Keratinocyte (primary cell): ENCODE measurements at regions not wholly inside any gene's neighbourhood (a gene's known extent, or its start where the extent isn't known, plus 50 kb on each side); places are given as distances from the start of the nearest gene placed in this dataset.

ENCODE experiments used
- DNase-seq: peaks from one replicate; pipeline ENCODE4 v3.0.0-alpha.2; 2011; ENCODE audit warnings: low read depth, missing footprints, low spot score
- FAIRE-seq: peaks from 2 replicates; lab custom pipeline; 2011; peaks lifted over from hg19 to GRCh38; lab: Jason Lieb, UNC
- H2AFZ ChIP-seq: 2 replicates; pipeline ENCODE4 v1.6.0; 2012; ENCODE audit warnings: low read length, control low read depth, inconsistent platforms; ENCODE audit not compliant: control insufficient read depth
- H3K27ac ChIP-seq: 2 replicates; pipeline ENCODE4 v1.5.1; 2011; ENCODE audit warnings: low read length; ENCODE audit not compliant: control insufficient read depth, insufficient read depth
- H3K27me3 ChIP-seq: 3 replicates; pipeline ENCODE4 v1.6.0; 2011; ENCODE audit warnings: low read length; ENCODE audit not compliant: control insufficient read depth, insufficient read depth; ENCODE audit errors: extremely low read depth
- H3K36me3 ChIP-seq, 2 experiments: 2 replicates in 1 of 2; 3 replicates in 1 of 2; pipeline ENCODE4 v1.5.1; 2011; ENCODE audit warnings: low read length in 2 of 2, mild to moderate bottlenecking in 1 of 2; ENCODE audit not compliant: control insufficient read depth in 2 of 2, insufficient read depth in 2 of 2; ENCODE audit errors: extremely low read depth in 1 of 2
- H3K4me1 ChIP-seq: 3 replicates; pipeline ENCODE4 v1.5.1; 2011; ENCODE audit warnings: low read length; ENCODE audit not compliant: control insufficient read depth, insufficient read depth; ENCODE audit errors: extremely low read depth
- H3K4me2 ChIP-seq: 3 replicates; pipeline ENCODE4 v1.6.0; 2011; ENCODE audit warnings: low read depth, low read length; ENCODE audit not compliant: control insufficient read depth, insufficient read depth; ENCODE audit errors: extremely low read depth
- H3K4me3 ChIP-seq, 3 experiments: fragments of 200-600 bp in 1 of 3; sonication (generic) in 1 of 3; 2 replicates in 2 of 3; 3 replicates in 1 of 3; pipeline ENCODE4 v1.5.1; 2011 to 2016; ENCODE audit warnings: low read length in 3 of 3, mild to moderate bottlenecking in 3 of 3, control low read depth in 2 of 3, inconsistent platforms in 1 of 3, low read depth in 1 of 3, mixed read lengths in 1 of 3, mixed run types in 1 of 3, moderate library complexity in 1 of 3; ENCODE audit not compliant: control insufficient read depth in 2 of 3, insufficient read depth in 2 of 3; ENCODE audit errors: extremely low read depth in 1 of 3
- H3K79me2 ChIP-seq: 2 replicates; pipeline ENCODE4 v1.6.0; 2012; ENCODE audit warnings: low read length; ENCODE audit not compliant: control insufficient read depth, insufficient read depth
- H3K9ac ChIP-seq: 3 replicates; pipeline ENCODE4 v1.6.0; 2011; ENCODE audit warnings: low read length; ENCODE audit not compliant: control insufficient read depth, insufficient read depth; ENCODE audit errors: extremely low read depth
- H3K9me1 ChIP-seq: 3 replicates; pipeline ENCODE4 v1.6.0; 2011; ENCODE audit warnings: low read length; ENCODE audit not compliant: control insufficient read depth, insufficient read depth; ENCODE audit errors: extremely low read depth
- H3K9me3 ChIP-seq: 2 replicates; pipeline ENCODE4 v1.5.1; 2012; ENCODE audit warnings: low read depth, low read length; ENCODE audit not compliant: control insufficient read depth
- H4K20me1 ChIP-seq: 3 replicates; pipeline ENCODE4 v1.6.0; 2011; ENCODE audit warnings: low read length; ENCODE audit not compliant: control insufficient read depth, insufficient read depth; ENCODE audit errors: extremely low read depth
- CTCF ChIP-seq, 3 experiments: IDR thresholded peaks in 1 of 3; conservative IDR thresholded peaks in 1 of 3; optimal IDR thresholded peaks in 1 of 3; 2 replicates in 2 of 3; 3 replicates in 1 of 3; pipeline versions ENCODE3 to v1.5.1; 2011; ENCODE audit warnings: low read length in 3 of 3, mild to moderate bottlenecking in 3 of 3, moderate library complexity in 2 of 3, control low read depth in 1 of 3, inconsistent platforms in 1 of 3; ENCODE audit not compliant: insufficient read depth in 2 of 3; ENCODE audit errors: extremely low read depth in 1 of 3
- EZH2 ChIP-seq: IDR thresholded peaks from one replicate; pipeline ENCODE4 v1.6.1; 2012; ENCODE audit warnings: inconsistent platforms, mild to moderate bottlenecking, low read length, moderate library complexity
- dilution Hi-C: fragments of 300-500 bp; cut with MboI; formaldehyde crosslinking; loops from one replicate; pipeline ENCODE4 v1.7.0; 2020; ENCODE audit warnings: low sequenced_read_pairs; ENCODE audit not compliant: extremely low pct_ligation_motif_present

- Histone ChIP-seq H3K27me3 (no peaks in the 10 kb centered on the region), H3K4me3 (no peak overlapping the region), H3K9me1 (no peaks in the 10 kb centered on the region), H3K27ac (no peak overlapping the region), H3K9me3 (no peaks in the 10 kb centered on the region), H3K36me3 (no peaks in the 10 kb centered on the region), H4K20me1 (no peaks in the 10 kb centered on the region), H3K4me2 (no peak overlapping the region), H2AFZ (no peak overlapping the region), H3K4me1 (no peaks in the 10 kb centered on the region), H3K79me2 (no peaks in the 10 kb centered on the region), H3K9ac (no peak overlapping the region)
- TF ChIP-seq EZH2 (no peak), CTCF (optimal IDR thresholded peaks at IDR 0.05 in 1 of 3, IDR thresholded peaks at IDR 0.05 in 1 of 3, conservative IDR thresholded peaks at IDR 0.05 in 1 of 3; ENCODE audit: extremely low read depth in 1 of 3, insufficient read depth in 2 of 3, low read length in 3 of 3) (no peak)
- DNase-seq, result no peak
- no peak for FAIRE-seq
- dilution Hi-C loops, result no loop called here
Measured at GRCh38 chr13:105956921-105957320, 578.5 kb downstream of the EFNB2 start.

GRCh38 chr13:105952973-105953290, 582.5 kb downstream of the EFNB2 start:
- DNase-seq (no peak), FAIRE-seq (no peak)
- H3K9ac ChIP-seq, result no peak overlapping the region
- no peak overlapping the region for H3K27ac ChIP-seq
- no peak overlapping the region for H2AFZ ChIP-seq
- no peaks in the 10 kb centered on the region for H4K20me1 ChIP-seq
- no peak overlapping the region for H3K4me3 ChIP-seq
- no peaks in the 10 kb centered on the region for H3K36me3 ChIP-seq
- H3K9me3 ChIP-seq, result no peaks in the 10 kb centered on the region
- no peak for TF ChIP-seq CTCF (optimal IDR thresholded peaks at IDR 0.05 in 1 of 3, IDR thresholded peaks at IDR 0.05 in 1 of 3, conservative IDR thresholded peaks at IDR 0.05 in 1 of 3; ENCODE audit: extremely low read depth in 1 of 3, insufficient read depth in 2 of 3, low read length in 3 of 3)
- TF ChIP-seq EZH2, result no peak
- no peaks in the 10 kb centered on the region for H3K9me1 ChIP-seq
- H3K27me3 ChIP-seq, result no peaks in the 10 kb centered on the region
- dilution Hi-C loops, result no loop called here
- no peak overlapping the region for H3K4me2 ChIP-seq
- no peaks in the 10 kb centered on the region for H3K4me1 ChIP-seq
- no peaks in the 10 kb centered on the region for H3K79me2 ChIP-seq
